Activated gamma-delta T cell (primary cell): ENCODE measurements at regions not wholly inside any gene's neighbourhood (a gene's known extent, or its start where the extent isn't known, plus 50 kb on each side); places are given as distances from the start of the nearest gene placed in this dataset.
"Not testable (repeated sequence)": the region's sequence is repeated elsewhere in the genome, so short reads cannot be mapped to it uniquely, and the experiment has no call there.

Experiments used
- DNase-seq: peaks from one replicate; lab custom pipeline; 2025; lab: John Stamatoyannopoulos, UW

- DNase-seq, result no peak
Observed at GRCh38 chr3:94331831-94332230, 269.0 kb downstream of the NSUN3 start.

GRCh38 chr3:94336046-94336753 lies 273.3 kb downstream of the NSUN3 start:
- DNase-seq, result no peak

GRCh38 chr3:94345101-94345500 lies 282.2 kb downstream of the NSUN3 start:
- no peak for DNase-seq

GRCh38 chr3:94349310-94349878 lies 286.5 kb downstream of the NSUN3 start:
- DNase-seq, result no peak

DNA sequence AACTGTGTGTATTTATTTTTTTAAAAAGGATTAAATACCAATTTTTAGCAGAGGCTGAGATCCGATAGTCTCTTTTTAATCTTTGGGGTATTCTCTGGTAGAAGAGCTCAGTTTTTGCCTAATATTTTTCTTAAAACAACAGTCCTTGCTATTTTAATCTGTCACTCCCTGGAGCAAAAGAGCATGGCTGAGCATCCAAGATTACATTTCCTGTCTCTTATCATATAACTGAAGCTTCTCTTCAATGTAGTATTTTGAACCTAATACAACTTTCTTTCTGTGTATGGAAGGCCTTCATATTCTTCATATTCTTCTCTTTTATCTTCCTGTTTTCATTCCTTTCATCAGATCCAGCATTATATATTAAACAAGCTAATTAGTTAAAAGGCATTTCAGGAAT lies 293.7 kb downstream of the NSUN3 start:
- DNase-seq, result no peak

DNA sequence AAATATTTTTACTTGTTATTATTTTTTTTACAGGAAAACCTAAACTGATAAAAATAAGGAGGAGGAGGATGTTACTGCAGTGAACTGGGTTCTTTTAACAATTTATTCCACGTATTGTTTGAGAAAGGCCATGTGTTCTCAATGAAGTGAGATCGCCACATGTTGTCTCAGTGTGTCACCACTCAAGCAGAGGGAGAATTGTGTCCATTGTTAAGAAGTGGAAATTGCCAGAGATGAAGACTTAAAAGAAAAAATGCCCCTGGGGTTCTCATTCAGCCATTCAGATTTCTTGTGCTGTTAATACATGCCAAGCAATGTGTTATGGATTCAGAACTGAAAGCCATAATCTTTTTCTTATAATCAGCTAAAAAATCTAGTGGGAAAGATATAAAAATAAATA lies 297.1 kb downstream of the NSUN3 start:
- no peak for DNase-seq

GRCh38 chr3:94360987-94361386 lies 298.1 kb downstream of the NSUN3 start:
- no peak for DNase-seq

DNA sequence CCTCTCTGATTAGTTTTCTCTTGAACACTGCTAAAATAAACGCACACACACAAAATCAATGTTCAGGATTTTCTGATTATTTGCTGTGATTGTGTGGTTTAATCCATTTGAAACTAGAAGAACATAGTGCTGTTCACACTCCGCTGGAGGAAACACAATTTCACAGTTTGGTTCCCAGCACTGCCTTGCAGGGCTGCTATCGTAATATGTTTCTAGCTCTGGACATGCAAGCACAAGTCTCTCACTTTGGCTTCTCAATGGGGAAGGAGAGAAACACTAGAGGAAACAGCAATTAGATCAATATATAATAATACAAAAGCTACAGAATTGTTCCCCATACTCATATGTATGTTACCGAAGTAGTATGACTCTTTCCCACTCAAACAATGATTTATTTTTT lies 299.5 kb downstream of the NSUN3 start:
- DNase-seq, result no peak

DNA sequence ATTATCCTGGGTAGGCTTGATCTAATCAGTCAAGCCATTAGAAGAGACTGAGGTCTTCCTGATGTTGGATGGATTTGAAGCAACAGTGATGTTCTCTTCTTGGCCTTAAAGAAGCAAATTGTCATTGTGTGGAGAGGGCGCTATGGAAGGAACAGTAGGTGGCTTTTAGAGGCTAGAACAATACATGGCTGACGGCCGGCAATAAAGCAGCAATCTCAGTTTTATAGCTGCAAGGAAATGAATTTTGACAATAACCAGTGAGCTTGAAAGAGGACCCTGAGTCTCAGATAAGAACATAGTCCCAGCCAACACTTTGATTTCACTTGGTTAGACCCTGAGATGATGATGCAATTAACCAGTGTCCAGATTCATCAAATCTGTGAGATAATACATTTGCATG lies 302.1 kb downstream of the NSUN3 start:
- DNase-seq, result no peak

- DNase-seq, result no peak
Observed at GRCh38 chr3:94372026-94372425, 309.2 kb downstream of the NSUN3 start.

- no peak for DNase-seq
Observed at GRCh38 chr3:94373456-94373855, 310.6 kb downstream of the NSUN3 start.

DNA sequence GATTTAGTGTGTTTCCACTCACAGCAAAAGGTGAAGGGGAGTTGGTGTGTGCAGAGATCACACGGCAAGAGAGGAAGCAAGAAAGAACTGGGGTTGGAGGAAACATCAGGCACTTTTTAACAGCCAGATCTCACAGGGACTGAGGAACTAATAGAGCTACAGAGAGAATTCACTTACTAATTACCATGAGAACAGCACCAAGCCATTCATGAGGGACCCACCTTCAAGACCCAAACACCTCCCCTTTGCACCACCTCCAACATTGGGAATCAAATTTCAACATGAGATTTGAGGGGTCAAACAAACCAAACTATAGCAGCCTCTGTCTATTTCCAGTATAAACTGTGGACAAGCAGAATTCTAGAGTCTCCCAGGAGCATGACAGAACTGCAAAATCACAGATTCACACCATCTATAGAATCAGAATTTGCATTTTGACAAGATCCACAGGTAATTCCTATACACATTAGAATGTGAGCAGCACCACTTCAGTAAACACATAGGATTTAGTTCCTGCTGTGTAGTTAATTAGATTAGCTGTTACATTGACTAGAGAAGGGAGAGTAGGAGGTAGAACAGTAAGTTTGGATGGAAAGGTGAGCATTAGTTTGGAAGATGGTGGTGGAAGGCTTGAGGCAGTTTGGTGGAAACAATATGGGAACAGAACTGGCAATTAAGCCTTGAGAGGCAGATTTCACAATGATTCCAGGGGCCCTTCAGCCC lies 311.7 kb downstream of the NSUN3 start:
- no peak for DNase-seq

DNA sequence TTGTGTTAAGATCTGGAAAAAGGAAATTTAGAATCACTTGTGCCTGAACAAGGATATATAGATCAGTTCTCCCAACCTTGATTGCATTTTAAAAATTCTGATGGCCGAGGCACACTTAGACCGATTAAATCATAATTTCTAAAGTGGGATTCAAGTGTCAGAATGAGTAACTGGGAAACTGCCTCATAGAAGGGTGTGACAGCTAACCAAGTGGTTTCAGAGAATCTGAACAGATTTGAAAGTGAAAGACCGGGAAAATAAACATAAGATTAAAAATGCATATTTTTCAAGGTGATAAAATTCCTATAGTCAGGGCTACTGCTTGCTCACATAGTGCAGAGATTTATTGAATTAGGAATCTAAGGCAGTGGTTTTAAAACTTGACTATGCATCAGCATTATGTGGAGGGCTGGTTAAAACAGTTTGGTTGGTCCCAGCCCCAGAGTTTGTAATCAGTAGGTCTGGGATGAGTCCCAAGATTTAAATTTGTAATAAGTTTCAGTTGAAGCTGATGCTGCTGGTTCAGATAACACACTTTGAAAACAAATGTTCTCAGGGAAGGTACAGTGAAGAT lies 314.3 kb downstream of the NSUN3 start:
- DNase-seq, result not testable (repeated sequence)

DNA sequence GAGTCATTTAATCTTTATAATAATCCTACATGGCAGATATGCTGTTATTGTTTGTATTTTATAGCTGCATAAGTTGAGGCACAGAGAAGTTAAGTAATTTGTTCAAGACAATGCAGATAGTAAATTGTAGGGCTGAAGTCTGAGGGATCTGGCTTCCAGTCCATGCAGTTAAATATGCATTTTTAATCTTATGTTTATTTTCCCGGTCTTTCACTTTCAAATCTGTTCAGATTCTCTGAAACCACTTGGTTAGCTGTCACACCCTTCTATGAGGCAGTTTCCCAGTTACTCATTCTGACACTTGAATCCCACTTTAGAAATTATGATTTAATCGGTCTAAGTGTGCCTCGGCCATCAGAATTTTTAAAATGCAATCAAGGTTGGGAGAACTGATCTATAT lies 315.0 kb downstream of the NSUN3 start:
- DNase-seq, result not testable (repeated sequence)

DNA sequence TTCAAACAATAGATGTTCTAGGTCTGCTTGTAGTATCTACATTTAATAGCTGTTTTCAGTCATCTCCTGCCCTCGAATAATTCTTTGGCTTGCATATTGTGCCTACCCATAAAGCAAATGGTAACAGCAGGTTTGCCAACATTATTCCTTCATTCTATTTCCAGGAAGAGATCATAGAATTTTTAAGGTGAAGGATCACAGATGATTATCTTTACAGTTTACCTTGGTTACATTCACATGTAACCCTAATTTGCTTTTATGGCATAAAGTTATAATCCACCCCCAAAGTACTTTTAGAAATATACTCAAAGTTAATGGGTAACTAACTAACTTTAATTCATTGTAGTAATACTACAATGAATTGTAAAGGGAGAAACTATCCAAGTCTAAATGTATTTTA lies 315.5 kb downstream of the NSUN3 start:
- DNase-seq, result no peak

- no peak for DNase-seq
Observed at GRCh38 chr3:94379264-94379663, 316.4 kb downstream of the NSUN3 start.

GRCh38 chr3:94394885-94395284 lies 332.0 kb downstream of the NSUN3 start:
- DNase-seq, result no peak

DNA sequence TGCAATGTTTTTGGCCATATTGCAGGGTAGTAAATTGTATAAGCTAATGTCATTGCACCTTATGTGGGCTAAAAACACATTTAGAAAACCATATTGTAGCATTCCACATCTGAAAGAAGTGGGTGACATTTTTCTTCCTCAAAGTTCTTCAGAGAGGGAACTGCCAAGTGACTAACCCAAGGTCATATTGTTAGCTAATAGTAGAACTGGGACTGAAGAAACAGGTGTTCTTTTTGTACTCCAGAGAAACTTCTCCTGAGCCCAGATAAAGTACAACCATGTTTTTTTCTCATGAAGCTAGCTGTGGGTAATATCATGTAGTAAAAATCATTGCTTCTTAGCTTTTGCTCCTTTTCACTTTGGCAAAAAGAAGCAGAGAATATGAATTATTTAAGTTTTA lies 333.0 kb downstream of the NSUN3 start:
- DNase-seq, result no peak

GRCh38 chr3:94398036-94398435 lies 335.2 kb downstream of the NSUN3 start:
- DNase-seq, result no peak

- DNase-seq, result no peak
Observed at GRCh38 chr3:94401466-94401865, 338.6 kb downstream of the NSUN3 start.

GRCh38 chr3:94402126-94402525 lies 339.3 kb downstream of the NSUN3 start:
- DNase-seq, result no peak

GRCh38 chr3:94405258-94406035 lies 342.6 kb downstream of the NSUN3 start:
- no peak for DNase-seq
